ENCODE measurements at regions not wholly inside any gene's neighbourhood (a gene's known extent, or its start where the extent isn't known, plus 50 kb on each side); places are given as distances from the start of the nearest gene placed in this dataset.
A peak's percentile ranks its signal among the peaks of the same experiment; 100 is the strongest.
"Not testable (repeated sequence)": the region's sequence is repeated elsewhere in the genome, so short reads cannot be mapped to it uniquely, and the experiment has no call there.

DNA sequence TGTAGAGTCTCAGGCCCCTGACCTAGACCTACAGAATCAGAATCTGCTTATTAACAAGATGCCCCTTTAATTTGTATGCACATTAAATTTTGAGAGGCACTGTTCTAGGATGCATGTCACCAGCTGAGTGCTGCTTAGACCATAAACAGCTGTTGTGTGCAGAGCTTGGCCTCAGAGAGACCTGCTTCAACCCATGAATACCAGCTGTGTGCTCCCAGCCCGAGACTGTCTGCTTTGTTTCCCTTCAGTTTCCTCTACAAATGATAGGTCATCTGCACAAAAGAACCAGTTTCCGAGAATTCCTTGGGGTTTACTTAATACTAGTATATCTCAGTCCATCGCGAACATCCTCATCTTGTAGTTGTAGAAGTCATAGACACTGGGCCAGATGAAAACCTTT, 158.5 kb upstream of the PFN2 start:
- DNase-seq (ENCODE audit: low read depth): no peak

DNA sequence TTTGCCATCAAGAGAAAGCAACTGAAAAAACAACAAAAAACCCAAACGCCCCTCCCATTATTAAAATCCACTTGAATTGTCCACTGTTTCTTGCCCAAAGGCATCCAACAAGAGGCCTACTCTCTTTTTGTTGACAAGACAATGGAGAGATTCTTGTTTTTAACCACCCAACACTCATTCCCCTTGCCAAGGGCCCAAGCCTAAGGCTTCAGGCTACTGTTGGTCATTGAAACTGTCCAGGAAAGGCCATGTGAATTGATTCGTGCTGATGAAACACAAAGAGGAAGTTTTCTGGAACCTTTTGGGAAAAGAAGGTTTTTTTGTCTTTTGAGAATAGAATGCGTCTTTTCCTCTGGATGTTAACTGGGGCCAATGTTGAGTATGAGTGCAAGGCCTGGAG, 157.4 kb upstream of the PFN2 start:
- no peak for DNase-seq (ENCODE audit: low read depth)

DNA sequence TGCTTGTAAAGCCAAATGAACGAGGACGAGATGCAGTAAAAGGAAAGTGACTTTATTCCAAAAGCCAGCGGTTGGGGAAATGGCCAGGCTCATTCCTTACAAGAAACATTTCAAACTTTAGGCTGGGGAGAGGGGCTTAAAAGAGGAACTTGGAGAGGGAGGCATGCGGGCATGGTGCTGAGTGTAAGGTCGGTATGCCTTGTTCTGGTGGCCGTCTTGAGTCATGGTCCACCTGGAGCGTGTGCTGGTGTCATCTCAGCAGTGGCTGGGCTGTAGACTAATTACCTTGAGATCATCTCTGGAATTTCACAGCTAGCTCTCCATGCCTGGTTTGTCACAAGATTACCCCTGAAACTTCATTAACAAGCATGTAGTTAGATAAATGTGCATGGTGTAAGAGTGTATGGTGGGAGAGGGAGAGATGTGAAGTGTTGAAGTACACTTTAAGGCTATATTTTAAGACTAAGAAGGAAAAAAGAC, 156.4 kb upstream of the PFN2 start:
- no peak for DNase-seq (ENCODE audit: low read depth)

DNA sequence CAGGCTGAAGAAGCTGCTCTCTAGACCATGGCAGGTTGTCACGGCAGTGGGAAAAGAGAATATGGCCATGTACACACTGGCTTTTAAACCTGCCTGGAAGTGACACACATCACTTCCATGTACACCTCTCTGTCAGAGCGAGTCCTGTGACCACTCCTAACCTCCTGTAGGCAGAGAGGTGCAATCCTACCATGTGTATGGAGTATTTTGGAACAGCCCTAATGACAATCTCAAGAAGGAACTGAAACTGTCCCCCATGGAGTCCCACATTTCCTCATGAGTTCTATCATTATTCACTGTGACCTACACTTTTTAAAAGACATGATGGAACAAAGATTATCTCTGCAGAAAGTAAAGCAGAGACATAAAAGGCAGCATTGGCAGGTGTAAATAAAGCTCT, 153.4 kb upstream of the PFN2 start:
- no peak for DNase-seq (ENCODE audit: low read depth)

DNA sequence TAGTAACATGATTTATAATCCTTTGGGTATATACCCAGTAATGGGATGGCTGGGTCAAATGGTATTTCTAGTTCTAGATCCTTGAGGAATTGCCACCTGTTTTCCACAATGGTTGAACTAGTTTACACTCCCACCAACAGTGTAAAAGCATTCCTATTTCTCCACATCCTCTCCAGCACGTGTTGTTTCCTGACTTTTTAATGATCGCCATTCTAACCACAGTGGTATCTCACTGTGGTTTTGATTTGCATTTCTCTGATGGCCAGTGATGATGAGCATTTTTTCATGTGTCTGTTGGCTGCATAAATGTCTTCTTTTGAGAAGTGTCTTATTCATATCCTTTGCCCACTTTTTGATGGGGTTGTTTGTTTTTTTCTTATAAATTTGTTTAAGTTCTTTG, 152.6 kb upstream of the PFN2 start:
- DNase-seq (ENCODE audit: low read depth): not testable (repeated sequence)

DNA sequence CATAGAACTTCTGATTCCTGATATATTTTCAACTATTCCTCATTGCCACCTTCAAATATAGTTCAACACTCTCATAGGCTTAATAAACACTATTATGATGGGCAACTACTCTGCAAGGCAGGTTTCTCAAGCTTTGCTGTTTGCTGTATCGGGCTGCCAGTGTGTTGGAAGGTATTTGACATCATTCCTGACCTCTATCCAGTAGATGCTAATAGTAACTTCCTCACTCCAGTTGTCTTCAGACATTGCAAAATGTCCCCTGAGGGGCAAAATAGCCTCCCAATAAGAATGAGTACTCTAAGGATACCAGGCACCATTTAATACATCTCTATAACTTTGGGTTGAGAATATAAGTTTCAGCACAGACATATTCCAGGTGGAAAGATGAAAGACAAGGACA, 147.5 kb upstream of the PFN2 start:
- DNase-seq (ENCODE audit: low read depth): no peak

DNA sequence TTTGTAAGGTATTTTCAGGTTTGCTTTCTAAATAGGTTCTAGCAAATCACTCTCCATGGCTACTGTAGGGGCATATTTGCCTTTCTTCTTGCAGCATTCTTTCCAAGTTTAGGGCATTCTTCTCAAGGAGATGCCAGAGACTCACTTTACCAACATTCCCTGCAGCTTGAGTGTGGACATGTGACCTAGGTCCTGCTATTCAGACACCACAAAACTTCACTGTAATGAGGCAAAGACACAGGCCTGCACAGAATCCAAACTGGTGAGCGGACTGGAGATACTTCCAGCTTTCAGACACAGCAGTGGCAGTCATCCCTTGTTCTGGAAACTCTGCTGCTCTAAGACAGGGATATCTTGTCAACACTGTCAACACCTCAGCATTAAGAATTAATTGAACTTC, 146.4 kb upstream of the PFN2 start:
- no peak for DNase-seq (ENCODE audit: low read depth)

DNA sequence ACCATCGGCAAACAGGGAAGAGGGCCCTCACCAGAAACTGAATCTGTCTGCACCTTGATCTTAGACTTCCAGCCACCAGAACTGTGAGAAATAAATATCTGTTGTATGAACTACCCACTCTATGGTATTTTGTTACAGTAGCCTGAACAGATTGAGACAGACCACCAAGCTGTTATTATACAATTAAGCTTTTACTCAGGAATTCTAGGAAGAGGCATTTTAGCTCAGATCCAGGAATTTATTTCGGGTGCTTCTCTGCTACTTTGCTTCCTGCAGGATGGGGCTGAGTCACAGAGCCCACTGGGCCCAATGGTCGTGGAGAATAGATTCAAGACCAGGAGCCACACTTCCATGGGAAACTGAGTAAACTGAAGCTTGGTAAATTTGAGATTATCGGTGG, 145.5 kb upstream of the PFN2 start:
- no peak for DNase-seq (ENCODE audit: low read depth)

DNA sequence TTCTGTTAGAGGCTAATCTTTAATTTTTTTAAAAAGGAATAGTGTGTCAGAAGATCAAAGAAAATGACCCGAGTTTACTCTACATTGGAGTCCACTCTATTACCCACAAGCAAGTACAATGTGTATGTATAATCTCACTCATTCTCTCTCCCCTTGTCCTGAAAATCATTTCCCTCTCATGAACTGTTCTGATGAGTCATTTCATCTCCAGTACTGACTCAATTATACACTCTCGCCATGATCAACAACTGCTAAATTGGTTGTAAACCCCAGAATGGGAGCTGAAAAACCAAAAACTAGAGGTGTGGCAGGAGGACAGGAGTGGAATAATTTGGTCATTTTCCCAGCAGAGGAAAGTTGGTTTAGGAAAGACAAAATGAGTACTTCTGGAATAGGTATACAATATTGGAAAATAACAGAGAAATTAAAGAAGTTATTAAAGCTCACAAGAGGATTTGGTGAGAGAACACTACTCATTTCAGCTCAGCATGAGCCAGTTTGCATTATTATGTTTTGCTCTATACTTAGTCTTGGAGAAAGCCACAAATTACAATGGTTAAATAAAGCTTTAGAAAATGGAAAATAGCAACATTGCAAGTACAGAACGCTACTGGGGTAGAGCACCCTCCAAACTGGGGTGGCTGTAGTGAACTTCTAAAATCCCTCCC, 144.3 kb upstream of the PFN2 start:
- peak; percentile 83 for DNase-seq (ENCODE audit: low read depth)

DNA sequence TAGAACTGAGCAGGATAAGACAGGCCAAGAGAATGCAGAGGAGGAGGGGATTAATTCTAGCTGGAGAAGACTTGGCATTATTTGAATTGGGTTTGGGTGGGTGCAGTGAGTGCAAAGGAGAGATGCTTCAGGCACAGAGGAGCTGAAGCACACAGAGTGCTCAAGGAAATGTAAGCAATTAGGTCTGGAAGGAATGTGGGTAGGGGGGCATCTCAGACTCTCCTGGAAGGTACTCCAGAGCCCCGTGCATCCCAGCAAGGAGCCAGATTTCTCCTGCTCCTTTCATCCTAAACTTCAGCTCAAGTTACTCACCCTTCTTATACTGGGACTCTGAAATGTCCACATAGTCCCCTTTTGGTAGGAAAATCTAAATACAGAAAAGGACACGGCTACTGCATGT, 143.6 kb upstream of the PFN2 start:
- DNase-seq (ENCODE audit: low read depth): no peak

DNA sequence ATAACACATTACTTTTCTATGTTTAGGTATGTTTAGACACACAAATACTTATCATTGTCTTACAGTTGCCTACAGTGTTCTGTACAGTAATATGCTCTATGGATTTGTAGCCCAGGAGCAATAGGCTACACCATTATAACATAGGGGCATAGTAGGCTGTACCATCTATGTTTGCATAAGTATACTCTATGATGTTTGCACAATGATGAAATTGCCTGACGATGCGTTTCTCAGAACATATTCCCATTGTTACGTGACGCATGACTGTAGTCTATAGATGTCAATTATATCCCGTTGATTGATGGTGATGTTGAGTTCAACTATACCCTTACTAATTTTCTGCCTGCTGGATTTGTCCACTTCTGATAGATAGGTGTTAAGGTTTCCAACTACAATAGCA, 139.4 kb upstream of the PFN2 start:
- DNase-seq (ENCODE audit: low read depth): no peak

DNA sequence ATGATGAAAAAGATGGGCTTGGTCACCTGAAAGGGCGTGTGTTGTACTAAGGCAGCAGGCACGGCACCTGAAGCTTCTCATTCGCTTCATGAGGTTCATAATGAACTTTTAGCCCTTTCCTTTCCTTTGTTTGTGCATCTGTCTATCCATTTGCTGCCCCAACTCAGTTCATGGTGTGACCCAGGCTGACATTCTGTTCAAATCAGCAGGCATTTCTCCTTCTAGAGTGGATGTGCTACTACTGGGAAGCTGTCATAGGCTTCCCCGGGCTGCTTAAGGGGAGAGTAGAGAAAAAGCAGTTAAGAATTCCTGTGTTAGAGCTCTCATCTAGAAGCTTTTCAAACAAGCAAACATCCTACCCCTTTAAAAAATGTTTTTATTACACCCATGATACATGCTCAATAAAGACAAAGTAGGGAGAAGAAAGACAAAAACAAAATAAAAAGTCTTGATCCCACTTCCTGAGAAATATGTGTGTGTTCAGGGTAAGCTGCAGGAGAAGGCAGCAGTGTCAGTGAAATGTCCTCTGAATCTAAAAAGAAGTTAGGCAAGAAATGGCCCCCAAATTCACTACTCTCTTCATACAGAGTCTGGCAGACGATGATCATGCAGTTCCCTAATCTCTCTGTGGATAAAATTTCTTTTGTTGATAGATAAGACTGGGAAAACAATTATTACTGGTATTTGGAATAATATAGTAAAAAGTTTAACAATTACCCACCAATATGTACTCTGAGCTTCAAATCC, 136.9 kb upstream of the PFN2 start:
- DNase-seq (ENCODE audit: low read depth): no peak

DNA sequence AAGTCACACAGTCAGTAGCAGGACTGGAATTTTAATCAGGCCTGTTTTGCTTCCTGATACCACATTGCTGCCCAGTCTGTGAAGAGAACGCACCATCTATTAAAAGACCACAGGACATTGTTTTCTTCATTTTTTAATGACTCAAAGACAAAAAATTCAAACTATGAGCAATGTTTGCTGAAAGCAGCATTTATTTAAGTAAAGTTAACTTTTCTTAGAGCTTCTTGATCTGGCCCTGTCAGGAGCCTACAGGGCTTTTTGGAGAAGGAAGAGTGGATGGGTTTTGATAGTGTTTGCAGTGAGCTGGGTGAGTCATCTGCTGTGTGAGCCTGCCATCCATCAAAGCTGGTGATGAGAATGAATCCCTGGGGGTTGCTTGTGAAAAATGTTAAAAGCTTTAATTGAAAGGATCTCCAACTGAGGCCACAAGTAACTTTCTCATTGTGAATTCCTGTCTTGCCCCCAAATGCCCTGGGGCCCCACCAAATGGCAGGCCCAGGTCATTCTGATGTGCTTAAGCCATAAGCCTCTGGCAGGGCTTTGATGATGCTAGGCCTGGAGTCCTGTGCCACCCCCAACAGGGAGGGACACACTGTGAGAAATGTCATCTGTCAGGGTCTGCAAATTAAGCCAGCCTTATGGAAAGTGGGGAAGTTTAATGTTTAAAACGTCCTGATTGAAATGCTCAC, 136.2 kb upstream of the PFN2 start:
- DNase-seq (ENCODE audit: low read depth): peak; percentile 94

DNA sequence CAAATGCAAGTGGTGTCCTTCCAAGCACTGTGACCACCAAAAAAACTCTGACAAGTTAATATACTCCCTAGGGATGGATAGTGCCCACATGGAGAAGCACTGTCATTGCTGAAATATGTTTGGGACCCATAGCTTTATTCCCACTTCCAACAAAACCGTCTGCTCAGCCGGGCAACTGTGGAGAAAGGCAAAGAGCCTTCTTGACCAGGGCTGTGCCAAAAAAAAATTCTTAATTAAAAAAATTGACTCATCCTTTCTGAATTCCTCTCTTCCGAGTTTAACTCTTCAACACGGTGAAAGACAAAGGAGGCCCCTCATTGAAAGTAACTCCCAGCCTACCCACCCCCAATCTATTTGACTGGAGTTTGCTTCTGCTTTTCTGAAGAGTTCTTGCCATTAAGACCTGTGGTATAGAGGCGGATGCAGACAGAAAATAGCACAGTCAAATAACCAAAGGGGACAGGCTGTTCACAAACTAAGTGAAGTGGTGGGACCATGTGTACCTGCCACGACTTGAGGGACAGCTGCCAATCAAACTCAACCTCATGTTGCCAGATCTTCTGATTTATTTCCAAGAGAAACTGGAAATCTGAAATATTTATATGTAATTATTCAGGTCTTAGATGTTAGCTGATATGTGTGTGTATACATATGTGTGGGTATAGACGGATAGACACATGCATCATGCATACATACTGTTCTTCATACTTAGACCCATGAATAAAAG, 135.4 kb upstream of the PFN2 start:
- no peak for DNase-seq (ENCODE audit: low read depth)

DNA sequence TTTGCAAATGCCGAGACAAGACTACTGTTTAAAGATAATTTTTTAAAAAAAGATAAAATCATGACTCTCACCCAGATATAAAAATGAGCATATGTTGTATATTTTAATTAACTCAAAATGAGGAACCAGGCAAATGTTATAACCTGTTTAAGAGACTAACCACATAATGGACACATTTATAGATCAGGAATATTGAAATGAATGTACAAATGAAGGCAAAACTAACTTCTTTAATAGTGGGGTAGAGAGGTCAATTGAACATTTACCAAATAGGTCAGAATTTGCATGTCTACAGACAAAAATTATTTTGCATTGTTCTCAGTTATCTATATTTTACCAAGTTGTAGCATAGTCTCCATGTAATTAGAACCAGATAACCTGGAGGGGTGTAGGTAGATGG, 134.3 kb upstream of the PFN2 start:
- DNase-seq (ENCODE audit: low read depth): no peak

DNA sequence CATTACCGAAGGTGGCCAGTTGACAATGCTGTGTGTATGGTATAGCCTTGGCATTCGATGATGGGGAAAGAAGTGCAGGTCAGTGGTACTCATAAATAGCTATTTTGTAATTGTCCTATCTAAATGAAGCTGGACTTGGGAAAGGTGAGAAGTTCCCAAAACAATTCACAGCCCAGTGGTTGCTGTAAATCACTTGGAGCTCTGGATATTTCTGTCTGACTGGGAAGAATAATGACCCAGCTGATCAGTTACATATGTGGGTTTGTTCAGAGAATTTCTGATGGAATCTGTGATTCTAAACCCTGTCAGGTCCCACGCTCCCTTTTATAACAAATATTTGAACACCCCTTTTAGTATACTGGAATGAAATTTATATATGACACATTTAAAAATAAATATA, 133.9 kb upstream of the PFN2 start:
- DNase-seq (ENCODE audit: low read depth): no peak

DNA sequence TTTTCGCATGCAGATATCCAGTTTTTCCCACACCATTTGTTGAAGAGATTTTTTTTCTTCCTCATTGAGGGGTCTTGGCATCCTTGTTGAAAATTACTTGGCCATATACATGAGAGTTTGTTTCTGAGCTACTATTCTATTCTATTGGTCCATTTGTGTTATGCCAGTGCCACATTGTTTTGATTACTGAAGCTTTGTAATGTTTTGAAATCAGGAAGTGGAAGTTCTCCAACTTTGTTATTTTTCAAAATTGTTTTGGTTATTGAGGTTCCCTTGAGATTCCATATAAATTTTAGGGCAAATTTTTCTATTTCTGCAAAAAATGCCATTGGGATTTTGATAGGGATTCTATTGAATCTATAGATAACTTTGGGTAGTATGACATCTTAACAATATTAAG, 130.3 kb upstream of the PFN2 start:
- no peak for DNase-seq (ENCODE audit: low read depth)

DNA sequence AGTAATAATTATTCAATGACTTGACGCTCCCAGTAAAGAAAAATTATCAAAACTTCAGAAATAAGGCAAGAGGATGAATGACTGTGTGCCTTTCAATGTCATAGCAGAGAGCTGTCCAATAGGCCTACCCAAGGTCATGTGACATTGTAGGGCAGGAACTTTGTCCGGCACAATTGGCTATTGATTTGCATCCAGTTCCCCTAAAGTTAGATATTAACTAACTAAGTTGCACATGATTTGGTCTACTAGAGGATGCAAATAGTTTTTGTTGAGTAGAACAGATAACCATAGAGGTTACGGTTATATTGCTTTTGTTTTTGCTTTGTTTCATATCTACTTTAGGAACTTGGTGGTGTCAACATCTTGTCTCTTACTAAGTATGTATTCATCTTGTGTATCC, 127.9 kb upstream of the PFN2 start:
- no peak for DNase-seq (ENCODE audit: low read depth)

DNA sequence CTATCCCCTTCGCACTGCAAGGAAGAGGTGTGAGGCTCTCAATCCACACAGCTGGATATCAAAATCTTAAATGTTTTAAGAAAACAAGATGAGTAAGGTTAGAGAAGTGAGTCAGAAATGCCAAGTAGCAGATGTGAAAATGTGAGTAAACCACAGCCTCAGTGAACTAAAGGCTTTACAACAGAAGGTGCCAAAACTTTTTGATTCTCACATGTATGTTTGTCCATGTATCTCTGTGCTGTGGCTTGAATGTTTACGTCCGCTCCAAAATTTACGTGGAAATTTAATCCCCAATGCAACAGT, 126.8 kb upstream of the PFN2 start:
- DNase-seq (ENCODE audit: low read depth): peak; percentile 81

DNA sequence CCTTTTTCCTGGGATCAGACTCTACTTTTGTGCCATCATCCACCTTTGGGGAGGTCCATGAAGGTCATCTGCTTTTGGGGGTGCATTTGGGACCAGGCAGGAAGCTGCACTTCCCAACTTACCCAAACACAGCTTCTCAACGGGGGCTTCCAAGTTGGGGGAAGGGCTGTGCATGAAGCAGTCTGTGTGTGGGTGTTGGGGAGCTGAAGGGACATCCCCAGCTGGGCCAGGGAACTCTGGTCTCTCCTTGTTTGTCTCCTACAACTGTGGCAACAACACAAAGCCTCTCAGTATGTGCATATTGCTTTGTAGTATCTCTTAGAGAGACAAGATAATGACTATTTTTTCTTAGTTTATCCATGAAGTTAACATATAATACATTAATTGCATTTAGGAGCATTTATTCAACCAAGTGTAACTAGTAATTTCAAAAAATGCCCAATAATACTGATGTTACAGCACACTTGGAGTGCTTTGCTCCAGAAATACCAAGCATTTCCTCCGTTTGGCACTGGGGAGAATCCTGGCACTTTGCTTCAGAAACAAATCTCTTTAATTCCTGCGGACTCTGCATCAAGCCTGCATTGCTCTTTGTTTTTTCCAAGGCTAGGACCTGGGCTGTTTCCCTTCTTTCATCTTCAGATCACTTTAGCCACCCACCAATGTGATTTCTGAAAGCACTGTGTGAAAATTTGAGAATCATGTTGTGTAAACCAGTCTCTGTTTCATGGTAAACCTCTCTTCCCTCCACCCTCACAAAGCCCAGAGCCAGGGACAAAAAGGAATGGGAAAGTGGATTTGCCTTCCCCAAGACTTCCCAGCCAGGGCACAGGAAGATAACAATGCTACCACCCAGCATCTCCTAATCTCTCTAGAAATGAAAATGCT, 126.2 kb upstream of the PFN2 start:
- DNase-seq (ENCODE audit: low read depth): no peak

DNA sequence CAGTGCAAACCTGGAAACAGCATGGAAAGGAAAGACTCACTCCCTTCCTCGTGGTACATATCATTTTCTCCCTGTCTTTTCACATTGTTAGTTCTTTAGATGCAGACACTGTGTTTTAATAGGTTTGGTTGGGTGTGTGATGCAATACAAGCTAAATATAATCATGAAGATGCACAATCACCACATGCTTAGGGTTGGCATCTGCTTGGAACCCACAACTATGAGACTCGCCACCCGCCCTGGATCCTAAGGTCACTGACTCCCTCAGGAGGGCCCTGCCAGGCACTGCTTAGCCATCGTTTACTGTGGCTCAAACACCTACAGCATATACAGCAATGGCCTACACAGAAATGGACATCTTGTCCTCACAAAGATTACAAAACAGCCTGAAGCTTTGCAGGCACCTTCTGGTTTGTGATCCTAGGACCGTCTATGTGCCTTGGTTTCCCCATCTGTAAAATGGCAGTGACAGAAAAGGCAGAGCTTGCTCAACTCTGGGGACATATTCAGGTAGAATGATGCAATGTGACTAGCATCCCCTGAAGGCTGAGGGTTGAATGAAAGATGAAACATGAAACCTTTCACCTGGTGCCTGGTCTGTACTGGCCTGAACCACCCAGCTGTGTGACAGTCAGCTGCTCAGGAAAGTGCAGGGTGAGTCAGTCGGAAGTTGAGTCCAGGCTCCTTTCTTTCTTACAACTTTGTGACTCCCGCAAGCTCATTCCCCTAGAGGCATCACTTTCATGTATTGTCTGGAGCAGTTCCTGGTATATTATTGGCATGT, 123.6 kb upstream of the PFN2 start:
- DNase-seq (ENCODE audit: low read depth): peak; percentile 71

All from iris pigment epithelial cell (primary cell).